ENCODE measurements at regions not wholly inside any gene's neighbourhood (a gene's known extent, or its start where the extent isn't known, plus 50 kb on each side); places are given as distances from the start of the nearest gene placed in this dataset.

- DNase-seq (peak in 1 of 5 donors; percentile 4), ATAC-seq (no peak)
- no peaks in the 10 kb centered on the region for H3K36me3 ChIP-seq
- H3K27me3 ChIP-seq: peaks cover 0 to 20% (median 0%) of the 10 kb centered on the region in 9 donors
- whole genome bisulfite sequencing, 4 donors: 91 to 96% (median 94%) methylated on average over 4 of the region's 4 CpGs
- no peaks in the 10 kb centered on the region for H3K4me1 ChIP-seq
- intact Hi-C loops (cut with DNase I): loop anchor here in 1 of 10 donors (5.0 kb wide), 1 partner anchor 174 kb away; no protein-coding TSS in a partner anchor
- no peak overlapping the region for H3K4me3 ChIP-seq
- no peak overlapping the region for H3K27ac ChIP-seq
- H3K9me3 ChIP-seq: peaks cover 0 to 5% (median 0%) of the 10 kb centered on the region in 12 donors
- TF ChIP-seq POLR2A (IDR thresholded peaks at IDR 0.05): no peak
- TF ChIP-seq, protein P1, sequence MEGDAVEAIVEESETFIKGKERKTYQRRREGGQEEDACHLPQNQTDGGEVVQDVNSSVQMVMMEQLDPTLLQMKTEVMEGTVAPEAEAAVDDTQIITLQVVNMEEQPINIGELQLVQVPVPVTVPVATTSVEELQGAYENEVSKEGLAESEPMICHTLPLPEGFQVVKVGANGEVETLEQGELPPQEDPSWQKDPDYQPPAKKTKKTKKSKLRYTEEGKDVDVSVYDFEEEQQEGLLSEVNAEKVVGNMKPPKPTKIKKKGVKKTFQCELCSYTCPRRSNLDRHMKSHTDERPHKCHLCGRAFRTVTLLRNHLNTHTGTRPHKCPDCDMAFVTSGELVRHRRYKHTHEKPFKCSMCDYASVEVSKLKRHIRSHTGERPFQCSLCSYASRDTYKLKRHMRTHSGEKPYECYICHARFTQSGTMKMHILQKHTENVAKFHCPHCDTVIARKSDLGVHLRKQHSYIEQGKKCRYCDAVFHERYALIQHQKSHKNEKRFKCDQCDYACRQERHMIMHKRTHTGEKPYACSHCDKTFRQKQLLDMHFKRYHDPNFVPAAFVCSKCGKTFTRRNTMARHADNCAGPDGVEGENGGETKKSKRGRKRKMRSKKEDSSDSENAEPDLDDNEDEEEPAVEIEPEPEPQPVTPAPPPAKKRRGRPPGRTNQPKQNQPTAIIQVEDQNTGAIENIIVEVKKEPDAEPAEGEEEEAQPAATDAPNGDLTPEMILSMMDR (IDR thresholded peaks at IDR 0.05): no peak
These were observed 84.6 kb downstream of the DLL1 start for GRCh38 chr6:170206317-170206621.

DNA sequence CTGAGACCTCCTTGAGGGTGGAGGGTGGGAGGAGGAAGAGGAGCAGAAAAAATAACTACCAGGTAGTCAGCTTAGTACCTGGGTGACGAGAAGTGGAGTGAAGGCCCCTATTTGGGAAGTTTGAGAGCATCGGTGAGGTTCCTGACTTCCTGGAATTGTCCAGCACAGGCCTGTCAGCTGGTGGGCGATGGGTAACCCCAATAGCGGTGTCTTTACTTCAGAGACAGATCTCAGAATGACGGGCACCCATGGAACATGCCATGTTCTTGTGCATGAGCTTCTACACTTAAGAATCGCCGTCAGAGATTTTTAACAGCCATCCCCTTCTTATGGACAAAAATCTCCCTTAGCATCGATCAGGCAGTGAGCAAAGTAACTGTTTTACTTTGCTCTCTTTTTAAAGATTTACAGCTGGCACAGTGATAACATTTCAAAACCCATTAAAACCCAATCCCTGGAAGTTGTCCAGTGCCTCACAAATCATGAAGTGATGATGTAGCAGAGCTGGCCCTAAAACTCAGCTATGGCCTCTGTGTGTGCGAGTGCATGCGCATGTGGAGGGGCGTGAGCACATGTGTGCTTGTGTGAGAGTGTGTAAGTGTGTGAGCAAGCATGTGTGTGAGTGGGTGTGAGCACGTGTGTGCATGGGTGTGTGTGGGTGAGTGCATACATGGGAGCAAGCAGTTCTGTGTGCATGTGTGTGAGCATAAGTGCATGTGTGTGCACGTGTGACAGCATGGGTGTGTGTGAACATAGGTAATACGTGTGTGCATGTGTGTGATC, 85.2 kb downstream of the DLL1 start:
- TF ChIP-seq, protein P1 (IDR thresholded peaks at IDR 0.05): no peak
- peaks cover 0 to 5% (median 0%) of the 10 kb centered on the region in 12 donors for H3K9me3 ChIP-seq
- WGBS, 4 donors: 87 to 91% (median 89%) methylated on average over 14 of the region's 14 CpGs
- H3K27ac ChIP-seq: no peak overlapping the region
- ATAC-seq (no peak), DNase-seq (peak in 1 of 5 donors; percentile 3)
- H3K27me3 ChIP-seq: peaks cover 0 to 16% (median 0%) of the 10 kb centered on the region in 9 donors
- no peaks in the 10 kb centered on the region for H3K36me3 ChIP-seq
- intact Hi-C loops (cut with DNase I): loop anchor here in 1 of 10 donors (5.0 kb wide), 1 partner anchor 173 kb away; no protein-coding TSS in a partner anchor
- H3K4me1 ChIP-seq: no peaks in the 10 kb centered on the region
- no peak overlapping the region for H3K4me3 ChIP-seq

- no peaks in the 10 kb centered on the region for H3K4me1 ChIP-seq
- WGBS, 4 donors: 78 to 81% (median 79%) methylated on average over 6 of the region's 6 CpGs
- H3K36me3 ChIP-seq: no peaks in the 10 kb centered on the region
- intact Hi-C loops (cut with DNase I): loop anchor here in 1 of 10 donors (5.0 kb wide), 1 partner anchor 173 kb away; no protein-coding TSS in a partner anchor
- no peak overlapping the region for H3K27ac ChIP-seq
- peaks cover 0 to 5% (median 0%) of the 10 kb centered on the region in 12 donors for H3K9me3 ChIP-seq
- no peak overlapping the region for H3K4me3 ChIP-seq
- no peak for ATAC-seq
- TF ChIP-seq POLR2A (IDR thresholded peaks at IDR 0.05): no peak
- TF ChIP-seq, protein P1 (IDR thresholded peaks at IDR 0.05): no peak
- H3K27me3 ChIP-seq: peaks cover 0 to 16% (median 0%) of the 10 kb centered on the region in 9 donors
- DNase-seq: peak in 1 of 5 donors; percentile 10
These were observed 85.8 kb downstream of the DLL1 start for GRCh38 chr6:170205126-170205525.

DNA sequence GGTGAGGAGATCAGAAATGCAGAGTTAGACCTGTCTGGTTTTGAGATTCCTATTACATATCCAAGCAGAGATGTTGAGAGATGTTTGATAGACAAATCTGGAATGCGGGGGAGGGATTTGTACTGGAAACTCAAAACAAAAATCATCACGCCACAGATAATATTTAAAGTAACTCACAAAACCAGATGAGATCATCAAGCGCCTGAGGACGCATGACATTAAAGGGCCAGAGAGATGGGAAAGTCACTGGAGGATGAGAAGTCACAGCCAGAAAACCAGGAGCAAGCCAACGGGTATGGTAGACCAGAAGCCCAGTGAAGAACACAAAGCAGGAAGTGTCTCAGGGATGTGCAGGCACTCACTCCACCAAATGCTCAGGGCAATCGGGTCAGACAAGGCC, 87.7 kb downstream of the DLL1 start:
- 53 to 65% (median 59%) methylated on average over 6 of the region's 6 CpGs for WGBS, 4 donors
- peaks cover 0 to 5% (median 0%) of the 10 kb centered on the region in 12 donors for H3K9me3 ChIP-seq
- DNase-seq: peak in 1 of 5 donors; percentile 8

More for the DNA sequence above, 87.7 kb downstream of the DLL1 start:
- Histone ChIP-seq H3K27ac (no peak overlapping the region), H3K4me1 (peaks cover 0 to 3% (median 0%) of the 10 kb centered on the region in 12 donors), H3K4me3 (no peak overlapping the region), H3K27me3 (no peaks in the 10 kb centered on the region), H3K36me3 (no peaks in the 10 kb centered on the region)
- TF ChIP-seq, protein P1 (IDR thresholded peaks at IDR 0.05): no peak
- TF ChIP-seq POLR2A (IDR thresholded peaks at IDR 0.05): no peak
- no peak for ATAC-seq
- intact Hi-C loops (cut with DNase I): no loop called here
